PC-9 (cell line): ENCODE measurements at regions not wholly inside any gene's neighbourhood (a gene's known extent, or its start where the extent isn't known, plus 50 kb on each side); places are given as distances from the start of the nearest gene placed in this dataset.

ENCODE experiments used
- CTCF ChIP-seq: fragments of 200-600 bp; sonication (generic); conservative IDR thresholded peaks from 2 replicates; pipeline ENCODE4 v1.6.1; 2017; ENCODE audit warnings: mixed run types, antibody characterized with exemption, mild to moderate bottlenecking, moderate library complexity
- EZH2 ChIP-seq: fragments of 200-600 bp; sonication (generic); IDR thresholded peaks from 2 replicates; pipeline ENCODE4 v1.8.0; 2017; ENCODE audit warnings: antibody characterized with exemption, low read depth

DNA sequence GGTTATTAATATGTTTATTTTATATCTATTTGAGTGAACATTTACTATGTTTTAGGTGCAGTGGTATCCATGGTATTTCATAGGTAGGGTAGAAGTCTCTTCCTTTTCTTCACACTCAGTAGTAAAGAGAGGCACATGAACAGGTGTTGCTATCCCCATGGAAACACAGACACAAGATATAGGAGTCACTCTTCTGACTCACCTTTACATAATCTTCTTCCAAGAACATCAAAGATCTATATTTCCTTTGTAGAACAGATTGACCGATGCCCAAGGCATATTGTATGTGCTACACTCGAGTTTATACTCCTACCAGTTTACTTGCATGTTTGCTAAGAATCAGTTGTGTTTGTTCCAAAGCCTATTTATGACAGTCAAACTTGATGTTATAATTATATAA, 1997.4 kb downstream of the C4orf33 start:
- no peak for TF ChIP-seq EZH2
- TF ChIP-seq CTCF: no peak
